Endothelial cell of umbilical vein (primary cell): ENCODE measurements at regions not wholly inside any gene's neighbourhood (a gene's known extent, or its start where the extent isn't known, plus 50 kb on each side); places are given as distances from the start of the nearest gene placed in this dataset.

ENCODE experiments used
- BruUV-seq: library from RNA; stranded (reverse); fragments of 400-500 nt; replicated peaks from 2 replicates; lab custom pipeline; 2021; lab: Mats Ljungman, UMichigan
- CTCF ChIA-PET: fragments of 300-600, 350-600 bp; sonication (Branson Sonifier 250); formaldehyde crosslinking; loops from one replicate; lab custom pipeline; 2021; ENCODE audit warnings: antibody characterized with exemption, inconsistent platforms; lab: Charles Lee
- POLR2A ChIA-PET: fragments of 300-600, 350-600 bp; sonication (Branson Sonifier 250); formaldehyde crosslinking; loops from one replicate; lab custom pipeline; 2021; ENCODE audit warnings: antibody characterized with exemption, inconsistent platforms; lab: Charles Lee
- DNase-seq: peaks from one replicate; pipeline ENCODE4 v3.0.0-alpha.2; 2011; ENCODE audit warnings: low read depth, low spot score
- FAIRE-seq: peaks from 2 replicates; lab custom pipeline; 2011; peaks lifted over from hg19 to GRCh38; lab: Jason Lieb, UNC
- H2AFZ ChIP-seq: 2 replicates; pipeline ENCODE4 v1.6.0; 2012; ENCODE audit warnings: low read depth, low read length, control low read depth, inconsistent platforms
- H3K27ac ChIP-seq: 2 replicates; pipeline ENCODE4 v1.5.1; 2011; ENCODE audit warnings: low read depth, mild to moderate bottlenecking, control low read depth, low read length, moderate library complexity; ENCODE audit not compliant: insufficient read depth
- H3K27me3 ChIP-seq, 2 experiments: 2 replicates each; pipeline versions ENCODE4 v1.6.0 to v1.6.1; 2011; ENCODE audit warnings: low read length in 2 of 2, mixed read lengths in 1 of 2; ENCODE audit not compliant: control insufficient read depth in 2 of 2, insufficient read depth in 2 of 2
- H3K36me3 ChIP-seq, 2 experiments: 2 replicates in 1 of 2; 3 replicates in 1 of 2; pipeline ENCODE4 v1.5.1; 2011; ENCODE audit warnings: low read length in 2 of 2, mild to moderate bottlenecking in 1 of 2, moderate library complexity in 1 of 2; ENCODE audit not compliant: control insufficient read depth in 2 of 2, insufficient read depth in 2 of 2; ENCODE audit errors: extremely low read depth in 1 of 2
- H3K4me1 ChIP-seq: 3 replicates; pipeline ENCODE4 v1.5.1; 2011; ENCODE audit warnings: mild to moderate bottlenecking, low read length; ENCODE audit not compliant: control insufficient read depth, insufficient read depth; ENCODE audit errors: extremely low read depth
- H3K4me2 ChIP-seq: 2 replicates; pipeline ENCODE4 v1.6.1; 2011; ENCODE audit warnings: low read length, control low read depth, mixed read lengths; ENCODE audit not compliant: insufficient read depth
- H3K4me3 ChIP-seq, 3 experiments: fragments of 200-600 bp in 1 of 3; sonication (generic), shearing (Covaris generic) in 1 of 3; replicated peaks in 1 of 3; 2 replicates each; pipeline ENCODE4 v1.5.1; 2011 to 2016; ENCODE audit warnings: control low read depth in 3 of 3, low read length in 3 of 3, mild to moderate bottlenecking in 2 of 3, inconsistent platforms in 1 of 3, low read depth in 1 of 3, moderate library complexity in 1 of 3; ENCODE audit not compliant: insufficient read depth in 1 of 3
- H3K79me2 ChIP-seq: 2 replicates; pipeline ENCODE4 v1.6.0; 2012; ENCODE audit warnings: low read length, inconsistent platforms; ENCODE audit not compliant: control insufficient read depth, insufficient read depth
- H3K9ac ChIP-seq: replicated peaks from 2 replicates; pipeline ENCODE3; 2011; ENCODE audit warnings: low read length, control low read depth; ENCODE audit not compliant: insufficient read depth; ENCODE audit errors: extremely low read depth
- H3K9me1 ChIP-seq: replicated peaks from 3 replicates; pipeline ENCODE4 v1.6.0; 2011; ENCODE audit warnings: mild to moderate bottlenecking, low read length; ENCODE audit not compliant: control insufficient read depth, insufficient read depth; ENCODE audit errors: extremely low read depth
- H3K9me3 ChIP-seq: replicated peaks from 2 replicates; pipeline ENCODE4 v1.5.1; 2012; ENCODE audit warnings: low read length, inconsistent platforms; ENCODE audit not compliant: control insufficient read depth, insufficient read depth
- H4K20me1 ChIP-seq: replicated peaks from 2 replicates; pipeline ENCODE3; 2011; ENCODE audit warnings: mild to moderate bottlenecking, low read length; ENCODE audit not compliant: control insufficient read depth, insufficient read depth; ENCODE audit errors: extremely low read depth
- CTCF ChIP-seq, 2 donors: IDR thresholded peaks; 1 replicate in 1 of 2; 2 replicates in 1 of 2; pipeline ENCODE4 v1.5.1; 2011; ENCODE audit warnings: low read length in 2 of 2, mild to moderate bottlenecking in 2 of 2, moderate library complexity in 2 of 2, control low read depth in 1 of 2, inconsistent platforms in 1 of 2, low read depth in 1 of 2; ENCODE audit not compliant: insufficient read depth in 1 of 2; ENCODE audit errors: extremely low read depth in 1 of 2
- EZH2 ChIP-seq: IDR thresholded peaks from 2 replicates; pipeline ENCODE4 v1.6.1; 2012; ENCODE audit warnings: borderline replicate concordance, low read depth, mild to moderate bottlenecking, moderate library complexity, low read length, inconsistent platforms; ENCODE audit not compliant: severe bottlenecking
- FOS ChIP-seq: IDR thresholded peaks from 2 replicates; pipeline ENCODE4 v1.6.1; 2011; ENCODE audit warnings: mild to moderate bottlenecking, low read length, moderate library complexity, borderline replicate concordance; ENCODE audit not compliant: insufficient read depth
- GATA2 ChIP-seq: IDR thresholded peaks from 2 replicates; pipeline ENCODE4 v1.7.0; 2011; ENCODE audit warnings: low read depth, mild to moderate bottlenecking, moderate library complexity, mixed read lengths, low read length; ENCODE audit not compliant: insufficient read length, insufficient read depth
- JUN ChIP-seq: IDR thresholded peaks from 2 replicates; pipeline ENCODE4 v1.6.1; 2011; ENCODE audit warnings: borderline replicate concordance, low read depth; ENCODE audit not compliant: insufficient read length, insufficient read depth
- MAX ChIP-seq: IDR thresholded peaks from 2 replicates; pipeline ENCODE4 v1.6.1; 2011; ENCODE audit not compliant: insufficient read depth, insufficient read length
- MYC ChIP-seq: IDR thresholded peaks from one replicate; pipeline ENCODE4 v1.6.1; 2011; ENCODE audit warnings: mild to moderate bottlenecking, low read depth, low read length
- POLR2A ChIP-seq: IDR thresholded peaks from 2 replicates; pipeline ENCODE4 v1.6.1; 2012; ENCODE audit warnings: low read depth, mild to moderate bottlenecking, control low read depth, low read length
- POLR2AphosphoS5 ChIP-seq: IDR thresholded peaks from 2 replicates; pipeline ENCODE4 v1.6.1; 2012; ENCODE audit warnings: low read depth, mild to moderate bottlenecking, control low read depth, low read length, moderate library complexity; ENCODE audit not compliant: insufficient read depth
- dilution Hi-C: fragments of 300-500 bp; cut with MboI; formaldehyde crosslinking; loops from one replicate; pipeline ENCODE4 v1.15.0; 2019; ENCODE audit warnings: low sequenced_read_pairs; ENCODE audit not compliant: extremely low pct_ligation_motif_present
- intact Hi-C: fragments of 100-400 bp; cut with micrococcal nuclease; formaldehyde crosslinking; loops from one replicate; pipeline ENCODE4 v1.10.0; 2022

GRCh38 chr2:176639016-176639343 lies 369.7 kb downstream of the MTX2 start:
- Histone ChIP-seq H3K9ac (no peak overlapping the region), H3K27ac (no peak overlapping the region), H3K4me1 (peaks cover 31% of the 10 kb centered on the region), H4K20me1 (no peaks in the 10 kb centered on the region), H3K4me2 (no peak overlapping the region), H3K79me2 (no peaks in the 10 kb centered on the region), H3K9me1 (no peaks in the 10 kb centered on the region), H2AFZ (no peak overlapping the region), H3K4me3 (no peak overlapping the region), H3K27me3 (no peaks in the 10 kb centered on the region), H3K36me3 (no peaks in the 10 kb centered on the region), H3K9me3 (no peaks in the 10 kb centered on the region)
- DNase-seq: no peak
- dilution Hi-C loops (loop anchor here (25.0 kb wide), 1 partner anchor 502 kb away; the partner anchor contains the start of gene HOXD8), intact Hi-C loops (loop anchor here (2.0 kb wide), 1 partner anchor 450 kb away; the partner anchor contains the start of gene HOXD1)
- no peak for FAIRE-seq
- ChIA-PET CTCF (interaction anchor here (0.9 to 7.9 kb wide), 12 partner anchors 12 to 512 kb away, joined by 3 to 140 read pairs (median 27); partner anchors contain the start of gene HOXD4), POLR2A (no interaction called here)
- no peak for TF ChIP-seq JUN
- no peak for TF ChIP-seq CTCF (IDR thresholded peaks at IDR 0.05; ENCODE audit: extremely low read depth in 1 of 2, insufficient read depth in 1 of 2, low read depth in 1 of 2, low read length in 2 of 2)
- TF ChIP-seq EZH2: no peak
- no peak for TF ChIP-seq GATA2
- no peak for TF ChIP-seq POLR2A
- no peak for TF ChIP-seq MYC
- TF ChIP-seq POLR2AphosphoS5: no peak
- no peak for TF ChIP-seq MAX
- no peak for TF ChIP-seq FOS
- BruUV-seq: no TSS peak
